ENCODE measurements at regions not wholly inside any gene's neighbourhood (a gene's known extent, or its start where the extent isn't known, plus 50 kb on each side); places are given as distances from the start of the nearest gene placed in this dataset.

- in situ Hi-C loops (cut with MboI; ENCODE audit: low sequenced_read_pairs, unreplicated experiment) = no loop called here
- no peak for DNase-seq (ENCODE audit: low spot score)
- no peak for TF ChIP-seq CTCF (IDR thresholded peaks at IDR 0.05; ENCODE audit: borderline replicate concordance, control extremely low read depth, extremely low read depth, insufficient read depth, missing control alignments)
Observed at GRCh38 chr21:41000838-41001237, 153.9 kb upstream of the DSCAM start.

GRCh38 chr21:41006636-41007035 is 159.7 kb upstream of the DSCAM start:
- no peak for TF ChIP-seq CTCF (IDR thresholded peaks at IDR 0.05; ENCODE audit: borderline replicate concordance, control extremely low read depth, extremely low read depth, insufficient read depth, missing control alignments)
- DNase-seq (ENCODE audit: low spot score) = no peak
- in situ Hi-C loops (cut with MboI; ENCODE audit: low sequenced_read_pairs, unreplicated experiment) = no loop called here

GRCh38 chr21:41008351-41008750 is 159.6 kb upstream of the BACE2 start:
- no peak for DNase-seq (ENCODE audit: low spot score)
- no peak for TF ChIP-seq CTCF (IDR thresholded peaks at IDR 0.05; ENCODE audit: borderline replicate concordance, control extremely low read depth, extremely low read depth, insufficient read depth, missing control alignments)
- in situ Hi-C loops (cut with MboI; ENCODE audit: low sequenced_read_pairs, unreplicated experiment) = no loop called here

GRCh38 chr21:41008974-41009373 is 159.0 kb upstream of the BACE2 start:
- no peak for TF ChIP-seq CTCF (IDR thresholded peaks at IDR 0.05; ENCODE audit: borderline replicate concordance, control extremely low read depth, extremely low read depth, insufficient read depth, missing control alignments)
- DNase-seq (ENCODE audit: low spot score) = no peak
- in situ Hi-C loops (cut with MboI; ENCODE audit: low sequenced_read_pairs, unreplicated experiment) = no loop called here

GRCh38 chr21:41009398-41010100 is 158.4 kb upstream of the BACE2 start:
- in situ Hi-C loops (cut with MboI; ENCODE audit: low sequenced_read_pairs, unreplicated experiment) = no loop called here
- TF ChIP-seq CTCF (IDR thresholded peaks at IDR 0.05; ENCODE audit: borderline replicate concordance, control extremely low read depth, extremely low read depth, insufficient read depth, missing control alignments) = no peak
- DNase-seq (ENCODE audit: low spot score) = no peak

GRCh38 chr21:41010101-41010435 is 157.9 kb upstream of the BACE2 start:
- no peak for TF ChIP-seq CTCF (IDR thresholded peaks at IDR 0.05; ENCODE audit: borderline replicate concordance, control extremely low read depth, extremely low read depth, insufficient read depth, missing control alignments)
- DNase-seq (ENCODE audit: low spot score) = no peak
- in situ Hi-C loops (cut with MboI; ENCODE audit: low sequenced_read_pairs, unreplicated experiment) = no loop called here

Data from GM13976 (cell line).